Right atrium auricular region (tissue), 2 donors: ENCODE measurements at regions not wholly inside any gene's neighbourhood (a gene's known extent, or its start where the extent isn't known, plus 50 kb on each side); places are given as distances from the start of the nearest gene placed in this dataset.

Experiments used
- DNase-seq: peaks from one replicate; pipeline ENCODE4 v3.0.0-alpha.2; 2019; ENCODE audit warnings: low spot score
- H3K27ac ChIP-seq, 2 donors: fragments of 200-600 bp; sonication (generic); 1 replicate in 1 of 2; 2 replicates in 1 of 2; pipeline ENCODE4 v1.5.1; 2016 to 2019
- H3K27me3 ChIP-seq, 2 donors: fragments of 200-600 bp; sonication (generic); one replicate each; pipeline versions ENCODE4 v1.5.1 to v1.6.0; 2017 to 2019
- H3K36me3 ChIP-seq: fragments of 200-600 bp; sonication (generic); one replicate; pipeline ENCODE4 v1.5.1; 2016
- H3K4me1 ChIP-seq, 2 donors: fragments of 200-600 bp; sonication (generic); one replicate each; pipeline versions ENCODE4 v1.5.1 to v1.6.0; 2017 to 2019
- H3K4me3 ChIP-seq, 2 donors: fragments of 200-600 bp; sonication (generic); 1 replicate in 1 of 2; 2 replicates in 1 of 2; pipeline ENCODE4 v1.5.1; 2017 to 2019; ENCODE audit warnings: mild to moderate bottlenecking in 1 of 2, moderate library complexity in 1 of 2
- H3K9me3 ChIP-seq, 2 donors: fragments of 200-600 bp; sonication (generic); one replicate each; pipeline ENCODE4 v1.5.1; 2019
- CTCF ChIP-seq, 2 donors: fragments of 200-600 bp; sonication (generic); IDR thresholded peaks; one replicate each; pipeline ENCODE4 v1.5.1; 2019; ENCODE audit warnings: antibody characterized with exemption in 2 of 2

DNA sequence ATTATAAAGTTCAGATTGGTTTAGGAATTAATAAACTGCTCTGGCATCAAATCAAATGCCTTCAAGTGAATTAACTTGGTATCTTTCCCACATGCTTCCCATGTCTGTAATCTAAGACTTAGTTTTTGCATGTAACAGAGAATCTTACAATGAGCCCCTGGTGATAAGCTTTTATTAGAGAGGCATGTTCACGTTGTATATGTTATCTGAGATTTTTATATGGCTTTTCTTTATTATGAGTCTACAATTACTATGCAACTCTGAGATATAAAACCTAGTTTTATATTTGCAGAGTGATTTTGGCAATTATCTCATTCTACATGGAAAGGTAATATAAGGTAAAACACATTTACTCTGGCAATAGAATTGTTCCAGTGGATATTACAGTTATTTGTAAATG is 1578.4 kb upstream of the IGFBP7 start:
- no peak for DNase-seq
- Histone ChIP-seq H3K27me3 (no peaks in the 10 kb centered on the region), H3K36me3 (no peaks in the 10 kb centered on the region), H3K9me3 (no peaks in the 10 kb centered on the region), H3K27ac (no peak overlapping the region), H3K4me1 (no peaks in the 10 kb centered on the region), H3K4me3 (no peak overlapping the region)
- TF ChIP-seq CTCF (IDR thresholded peaks at IDR 0.05) = no peak

- no peaks in the 10 kb centered on the region for H3K27me3 ChIP-seq
- no peaks in the 10 kb centered on the region for H3K4me1 ChIP-seq
- no peak overlapping the region for H3K27ac ChIP-seq
- no peak overlapping the region for H3K4me3 ChIP-seq
- H3K36me3 ChIP-seq = no peaks in the 10 kb centered on the region
- H3K9me3 ChIP-seq = no peaks in the 10 kb centered on the region
- no peak for DNase-seq
- TF ChIP-seq CTCF (IDR thresholded peaks at IDR 0.05) = no peak
Observed at GRCh38 chr4:58679886-58680285, 1569.7 kb upstream of the IGFBP7 start.

GRCh38 chr4:58679051-58679450 is 1568.9 kb upstream of the IGFBP7 start:
- no peaks in the 10 kb centered on the region for H3K9me3 ChIP-seq
- H3K27ac ChIP-seq = no peak overlapping the region
- no peaks in the 10 kb centered on the region for H3K36me3 ChIP-seq
- DNase-seq = no peak
- H3K27me3 ChIP-seq = no peaks in the 10 kb centered on the region
- H3K4me3 ChIP-seq = no peak overlapping the region
- TF ChIP-seq CTCF (IDR thresholded peaks at IDR 0.05) = no peak
- no peaks in the 10 kb centered on the region for H3K4me1 ChIP-seq

GRCh38 chr4:58669783-58670182 is 1559.6 kb upstream of the IGFBP7 start:
- TF ChIP-seq CTCF (IDR thresholded peaks at IDR 0.05) = no peak

GRCh38 chr4:58665649-58666048 is 1555.5 kb upstream of the IGFBP7 start:
- no peak overlapping the region for H3K27ac ChIP-seq
- no peak for TF ChIP-seq CTCF (IDR thresholded peaks at IDR 0.05)
- H3K4me3 ChIP-seq = no peak overlapping the region

More at GRCh38 chr4:58669783-58670182, 1559.6 kb upstream of the IGFBP7 start:
- DNase-seq = no peak
- Histone ChIP-seq H3K27ac (no peak overlapping the region), H3K4me3 (no peak overlapping the region), H3K27me3 (no peaks in the 10 kb centered on the region), H3K36me3 (no peaks in the 10 kb centered on the region), H3K9me3 (no peaks in the 10 kb centered on the region), H3K4me1 (no peaks in the 10 kb centered on the region)

DNA sequence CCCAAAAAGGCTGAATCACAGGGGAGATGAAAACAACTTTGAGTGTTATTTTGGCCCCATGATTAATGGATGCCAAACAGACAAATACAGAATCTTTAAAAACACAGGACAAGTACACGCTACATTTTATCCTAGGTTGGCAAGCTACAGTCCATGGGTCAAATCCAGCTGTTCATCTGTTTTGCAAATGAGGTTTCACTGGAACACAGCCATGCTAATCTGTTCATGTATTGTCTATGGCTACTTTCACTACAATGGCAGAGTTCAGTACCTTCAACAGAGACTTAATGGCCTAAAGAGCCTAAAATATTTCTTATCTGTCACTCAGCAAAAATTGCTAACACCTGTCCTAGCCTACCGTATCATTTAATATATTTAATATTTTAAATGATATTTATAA is 1548.5 kb upstream of the IGFBP7 start:
- Histone ChIP-seq H3K36me3 (no peaks in the 10 kb centered on the region), H3K27ac (no peak overlapping the region), H3K27me3 (no peaks in the 10 kb centered on the region), H3K4me1 (no peaks in the 10 kb centered on the region), H3K9me3 (no peaks in the 10 kb centered on the region), H3K4me3 (no peak overlapping the region)
- TF ChIP-seq CTCF (IDR thresholded peaks at IDR 0.05) = no peak
- DNase-seq = no peak

More at GRCh38 chr4:58665649-58666048, 1555.5 kb upstream of the IGFBP7 start:
- H3K36me3 ChIP-seq = no peaks in the 10 kb centered on the region
- no peaks in the 10 kb centered on the region for H3K9me3 ChIP-seq
- H3K4me1 ChIP-seq = no peaks in the 10 kb centered on the region
- no peaks in the 10 kb centered on the region for H3K27me3 ChIP-seq
- no peak for DNase-seq
